ENCODE measurements at regions not wholly inside any gene's neighbourhood (a gene's known extent, or its start where the extent isn't known, plus 50 kb on each side); places are given as distances from the start of the nearest gene placed in this dataset.

DNA sequence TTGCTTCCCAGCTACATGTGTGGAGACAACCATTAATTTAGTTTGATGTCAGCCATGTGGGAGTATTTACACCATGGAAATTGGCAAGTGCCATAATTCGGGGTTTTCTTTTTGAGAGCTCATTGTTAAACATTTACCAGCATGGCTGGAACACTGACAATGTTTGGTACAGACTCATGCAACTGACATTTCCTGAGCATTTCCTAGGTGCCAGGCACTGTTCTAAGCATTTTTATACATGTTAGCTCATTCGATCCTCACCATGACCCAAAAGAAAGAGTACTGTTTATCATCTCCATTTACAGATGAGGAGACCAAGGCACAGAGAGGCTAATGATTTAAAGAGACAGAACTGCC, 86.9 kb downstream of the FOXL1 start:
- TF ChIP-seq, protein P1, sequence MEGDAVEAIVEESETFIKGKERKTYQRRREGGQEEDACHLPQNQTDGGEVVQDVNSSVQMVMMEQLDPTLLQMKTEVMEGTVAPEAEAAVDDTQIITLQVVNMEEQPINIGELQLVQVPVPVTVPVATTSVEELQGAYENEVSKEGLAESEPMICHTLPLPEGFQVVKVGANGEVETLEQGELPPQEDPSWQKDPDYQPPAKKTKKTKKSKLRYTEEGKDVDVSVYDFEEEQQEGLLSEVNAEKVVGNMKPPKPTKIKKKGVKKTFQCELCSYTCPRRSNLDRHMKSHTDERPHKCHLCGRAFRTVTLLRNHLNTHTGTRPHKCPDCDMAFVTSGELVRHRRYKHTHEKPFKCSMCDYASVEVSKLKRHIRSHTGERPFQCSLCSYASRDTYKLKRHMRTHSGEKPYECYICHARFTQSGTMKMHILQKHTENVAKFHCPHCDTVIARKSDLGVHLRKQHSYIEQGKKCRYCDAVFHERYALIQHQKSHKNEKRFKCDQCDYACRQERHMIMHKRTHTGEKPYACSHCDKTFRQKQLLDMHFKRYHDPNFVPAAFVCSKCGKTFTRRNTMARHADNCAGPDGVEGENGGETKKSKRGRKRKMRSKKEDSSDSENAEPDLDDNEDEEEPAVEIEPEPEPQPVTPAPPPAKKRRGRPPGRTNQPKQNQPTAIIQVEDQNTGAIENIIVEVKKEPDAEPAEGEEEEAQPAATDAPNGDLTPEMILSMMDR (conservative IDR thresholded peaks at IDR 0.05; ENCODE audit: low read depth, low read length) = no peak
- no peak for TF ChIP-seq EZH2 (IDR thresholded peaks at IDR 0.05; ENCODE audit: borderline replicate concordance, low read depth, low read length, poor library complexity, severe bottlenecking)
